ENCODE measurements at regions not wholly inside any gene's neighbourhood (a gene's known extent, or its start where the extent isn't known, plus 50 kb on each side); places are given as distances from the start of the nearest gene placed in this dataset.

- TF ChIP-seq POLR2A (IDR thresholded peaks at IDR 0.05; ENCODE audit: low read length) = no peak
- no peak for TF ChIP-seq CHD4 (IDR thresholded peaks at IDR 0.05; ENCODE audit: borderline replicate concordance)
- TF ChIP-seq GATA3 (IDR thresholded peaks at IDR 0.05; ENCODE audit: borderline replicate concordance) = no peak
- TF ChIP-seq POLR2AphosphoS2 (conservative IDR thresholded peaks at IDR 0.05; ENCODE audit: low read length) = no peak
- TF ChIP-seq ESRRA (IDR thresholded peaks at IDR 0.05; ENCODE audit: borderline replicate concordance, low read length) = no peak
- TF ChIP-seq CTCF (IDR thresholded peaks at IDR 0.05) = no peak
- no peak for TF ChIP-seq NR3C1 (IDR thresholded peaks at IDR 0.05)
- TF ChIP-seq MAX (IDR thresholded peaks at IDR 0.05) = no peak
- no peak for TF ChIP-seq FOSL2 (IDR thresholded peaks at IDR 0.05)
- TF ChIP-seq FOSL2 (CRISPR knock-in tag; IDR thresholded peaks at IDR 0.05) = no peak
- TF ChIP-seq ZNF302 (CRISPR knock-in tag; IDR thresholded peaks at IDR 0.05) = no peak
- no peak for TF ChIP-seq RNF2 (IDR thresholded peaks at IDR 0.05; ENCODE audit: borderline replicate concordance, low read depth)
- no peak for TF ChIP-seq CEBPB (IDR thresholded peaks at IDR 0.05)
Observed at GRCh38 chr7:84372155-84372621, 177.6 kb upstream of the SEMA3A start.
